Spleen (tissue), 11 donors: ENCODE measurements at regions not wholly inside any gene's neighbourhood (a gene's known extent, or its start where the extent isn't known, plus 50 kb on each side); places are given as distances from the start of the nearest gene placed in this dataset.

Experiments used
- DNase-seq: peaks from one replicate; pipeline ENCODE4 v3.0.0-alpha.2; 2020
- H3K27ac ChIP-seq, 8 donors: fragments of 200-600 bp; sonication (generic) in 7 of 8; 1 replicate in 4 of 8; 2 replicates in 4 of 8; pipeline versions ENCODE4 v1.5.0 to v1.8.0; 2016 to 2021; ENCODE audit warnings: inconsistent platforms in 4 of 8, mild to moderate bottlenecking in 4 of 8, moderate library complexity in 1 of 8
- H3K27me3 ChIP-seq, 7 donors: fragments of 200-600 bp; sonication (generic) in 6 of 7; replicated peaks in 1 of 7; 1 replicate in 4 of 7; 2 replicates in 3 of 7; pipeline versions ENCODE4 v1.5.0 to v1.8.0; 2016 to 2021; ENCODE audit warnings: inconsistent platforms in 3 of 7, mild to moderate bottlenecking in 1 of 7
- H3K36me3 ChIP-seq, 6 donors: fragments of 200-600 bp; sonication (generic) in 5 of 6; 1 replicate in 4 of 6; 2 replicates in 2 of 6; pipeline versions ENCODE4 v1.5.0 to v1.8.0; 2016 to 2021; ENCODE audit warnings: inconsistent platforms in 2 of 6
- H3K4me1 ChIP-seq, 6 donors: fragments of 200-600 bp; sonication (generic) in 5 of 6; 1 replicate in 3 of 6; 2 replicates in 3 of 6; pipeline versions ENCODE4 v1.5.0 to v1.8.0; 2016 to 2021; ENCODE audit warnings: inconsistent platforms in 3 of 6
- H3K4me3 ChIP-seq, 8 donors: fragments of 200-600 bp; sonication (generic) in 7 of 8; 1 replicate in 4 of 8; 2 replicates in 4 of 8; pipeline versions ENCODE4 v1.5.0 to v1.8.0; 2016 to 2021; ENCODE audit warnings: inconsistent platforms in 4 of 8, mild to moderate bottlenecking in 4 of 8, moderate library complexity in 2 of 8
- H3K9me3 ChIP-seq, 8 donors: fragments of 200-600 bp; sonication (generic) in 7 of 8; 1 replicate in 4 of 8; 2 replicates in 4 of 8; pipeline versions ENCODE4 v1.5.0 to v1.8.0; 2016 to 2021; ENCODE audit warnings: inconsistent platforms in 4 of 8
- CTCF ChIP-seq, 11 experiments: fragments of 200-600 bp in 7 of 11; fragments of 450-650 bp in 4 of 11; sonication (generic) in 4 of 11; IDR thresholded peaks in 8 of 11; conservative IDR thresholded peaks in 3 of 11; 1 replicate in 7 of 11; 2 replicates in 4 of 11; pipeline versions ENCODE4 v1.4.0 to v1.8.0; 2016 to 2021; ENCODE audit warnings: antibody characterized with exemption in 11 of 11, inconsistent platforms in 4 of 11, mild to moderate bottlenecking in 1 of 11
- POLR2A ChIP-seq, 3 donors: fragments of 450-650 bp; IDR thresholded peaks; one replicate each; pipeline ENCODE4 v1.5.1; 2017; ENCODE audit warnings: antibody characterized with exemption in 3 of 3, mild to moderate bottlenecking in 1 of 3
- POLR2AphosphoS5 ChIP-seq, 3 donors: sonication (generic); formaldehyde crosslinking; IDR thresholded peaks; one replicate each; pipeline ENCODE4 v1.5.1; 2017; ENCODE audit warnings: antibody characterized with exemption in 3 of 3
- WGBS, 5 donors: extraction: QIAGEN DNeasy Blood & Tissue Kit in 3 of 5; methylation state at CpG; one replicate each; pipeline versions ENCODE4 v1.1.5 to v1.1.7; 2013 to 2018; 5-methylcytosine and 5-hydroxymethylcytosine counted together
- intact Hi-C: fragments of 100-400 bp; cut with DNase I; formaldehyde crosslinking; loops from one replicate; pipeline ENCODE4 v1.15.0; 2023; ENCODE audit warnings: low total_unique reads
- donor health status: healthy with polysubstance abuse.
- donor health status: DM: no; HTN: no; CAD: no; lungs with moderate emphysema.
- donor health status: DM: no; HTN: no; CAD: no.
- donor health status: Bipolar disorder and iron deficiency.
- donor health status: healthy.
- donor health status: DM: no; HTN: no; CAD: no.
- donor health status: DM: yes; HTN: yes; CAD: no.

- WGBS, 5 donors, result 79 to 89% (median 88%) methylated on average over 10 of the region's 10 CpGs
- Histone ChIP-seq H3K36me3 (no peaks in the 10 kb centered on the region), H3K4me3 (no peak overlapping the region), H3K27ac (no peak overlapping the region), H3K4me1 (no peaks in the 10 kb centered on the region), H3K27me3 (no peaks in the 10 kb centered on the region), H3K9me3 (peaks cover 0 to 17% (median 7%) of the 10 kb centered on the region in 8 donors)
- DNase-seq, result no peak
- intact Hi-C loops, result no loop called here
- TF ChIP-seq POLR2A (IDR thresholded peaks at IDR 0.05), result no peak
Measured at GRCh38 chr12:74816398-74817175, 279.0 kb downstream of the ATXN7L3B start.

- TF ChIP-seq POLR2AphosphoS5 (IDR thresholded peaks at IDR 0.05) (no peak), CTCF (IDR thresholded peaks at IDR 0.05 in 8 of 11, conservative IDR thresholded peaks at IDR 0.05 in 3 of 11) (no peak), POLR2A (IDR thresholded peaks at IDR 0.05) (no peak)
- Histone ChIP-seq H3K4me3 (no peak overlapping the region), H3K4me1 (no peaks in the 10 kb centered on the region), H3K27ac (no peak overlapping the region), H3K27me3 (no peaks in the 10 kb centered on the region), H3K9me3 (peaks cover 0 to 17% (median 7%) of the 10 kb centered on the region in 8 donors), H3K36me3 (no peaks in the 10 kb centered on the region)
- intact Hi-C loops, result no loop called here
- DNase-seq, result no peak
- 89 to 97% (median 92%) methylated on average over 3 of the region's 3 CpGs; no CpG with 5 or more reads in 1 of the 5 donors for WGBS, 5 donors
Measured at GRCh38 chr12:74817499-74817898, 279.9 kb downstream of the ATXN7L3B start.

GRCh38 chr12:74818412-74818811, 280.8 kb downstream of the ATXN7L3B start:
- no peak overlapping the region for H3K4me3 ChIP-seq
- 58 to 69% (median 63%) methylated on average over 2 of the region's 2 CpGs for WGBS, 5 donors

GRCh38 chr12:74820324-74820723, 282.7 kb downstream of the ATXN7L3B start:
- 57 to 88% (median 73%) methylated on average over 1 of the region's 1 CpG for WGBS, 5 donors
- no peak overlapping the region for H3K27ac ChIP-seq
- DNase-seq, result no peak
- no peaks in the 10 kb centered on the region for H3K36me3 ChIP-seq
- no peaks in the 10 kb centered on the region for H3K4me1 ChIP-seq
- no peak overlapping the region for H3K4me3 ChIP-seq
- H3K9me3 ChIP-seq, result peaks cover 0 to 10% (median 0%) of the 10 kb centered on the region in 8 donors
- intact Hi-C loops, result no loop called here
- H3K27me3 ChIP-seq, result no peaks in the 10 kb centered on the region
- TF ChIP-seq CTCF (IDR thresholded peaks at IDR 0.05 in 8 of 11, conservative IDR thresholded peaks at IDR 0.05 in 3 of 11), result no peak
- no peak for TF ChIP-seq POLR2AphosphoS5 (IDR thresholded peaks at IDR 0.05)
- no peak for TF ChIP-seq POLR2A (IDR thresholded peaks at IDR 0.05)

More at GRCh38 chr12:74818412-74818811, 280.8 kb downstream of the ATXN7L3B start:
- Histone ChIP-seq H3K9me3 (peaks cover 0 to 17% (median 7%) of the 10 kb centered on the region in 8 donors), H3K4me1 (no peaks in the 10 kb centered on the region), H3K36me3 (no peaks in the 10 kb centered on the region), H3K27me3 (no peaks in the 10 kb centered on the region), H3K27ac (no peak overlapping the region)
- intact Hi-C loops, result no loop called here
- DNase-seq, result no peak
- TF ChIP-seq POLR2A (IDR thresholded peaks at IDR 0.05) (no peak), CTCF (IDR thresholded peaks at IDR 0.05 in 8 of 11, conservative IDR thresholded peaks at IDR 0.05 in 3 of 11) (no peak), POLR2AphosphoS5 (IDR thresholded peaks at IDR 0.05) (no peak)
